Mesodermal cell (in vitro differentiated cells): ENCODE measurements at regions not wholly inside any gene's neighbourhood (a gene's known extent, or its start where the extent isn't known, plus 50 kb on each side); places are given as distances from the start of the nearest gene placed in this dataset.
"Not testable (repeated sequence)": the region's sequence is repeated elsewhere in the genome, so short reads cannot be mapped to it uniquely, and the experiment has no call there.

Source experiments
- H3K27ac ChIP-seq: 2 replicates; pipeline ENCODE4 v1.7.0; 2013; ENCODE audit warnings: mild to moderate bottlenecking, low read depth, low read length, moderate library complexity; ENCODE audit not compliant: severe bottlenecking
- H3K36me3 ChIP-seq: 2 replicates; pipeline ENCODE4 v1.7.1; 2013; ENCODE audit warnings: mild to moderate bottlenecking, low read length, moderate library complexity; ENCODE audit not compliant: control insufficient read depth, insufficient read depth
- H3K4me1 ChIP-seq: one replicate; pipeline ENCODE4 v1.7.1; 2013; ENCODE audit warnings: mild to moderate bottlenecking, low read length; ENCODE audit not compliant: insufficient read depth, control insufficient read depth, poor library complexity, severe bottlenecking
- H3K4me3 ChIP-seq: 2 replicates; pipeline ENCODE4 v1.7.0; 2013; ENCODE audit warnings: low read length, control low read depth, mild to moderate bottlenecking; ENCODE audit not compliant: insufficient read depth, poor library complexity, severe bottlenecking; ENCODE audit errors: extremely low read depth
- H3K9me3 ChIP-seq: 2 replicates; pipeline ENCODE4 v1.7.1; 2013; ENCODE audit warnings: mild to moderate bottlenecking, low read length, moderate library complexity; ENCODE audit not compliant: control insufficient read depth
- WGBS, 2 experiments: methylation state at CpG; one replicate each; pipeline ENCODE4 v1.1.5; 2013; ENCODE audit warnings: missing lambda C conversion rate in 2 of 2; ENCODE audit not compliant: insufficient coverage in 2 of 2; 5-methylcytosine and 5-hydroxymethylcytosine counted together

GRCh38 chr11:122202951-122203456 is 87.0 kb upstream of the BLID start:
- Histone ChIP-seq H3K4me1 (peaks cover 8% of the 10 kb centered on the region), H3K9me3 (no peaks in the 10 kb centered on the region), H3K4me3 (no peak overlapping the region), H3K27ac (no peak overlapping the region), H3K36me3 (no peaks in the 10 kb centered on the region)
- 32 to 41% methylated on average over 14 to 18 of the region's 19 CpGs for WGBS, 2 experiments

GRCh38 chr11:122202161-122202950 is 86.3 kb upstream of the BLID start:
- H3K4me3 ChIP-seq: no peak overlapping the region
- peaks cover 12% of the 10 kb centered on the region for H3K4me1 ChIP-seq
- WGBS, 2 experiments: 60 to 73% methylated on average over 10 to 11 of the region's 16 CpGs
- H3K9me3 ChIP-seq: no peaks in the 10 kb centered on the region
- H3K27ac ChIP-seq: no peak overlapping the region
- no peaks in the 10 kb centered on the region for H3K36me3 ChIP-seq

GRCh38 chr11:122201106-122201505 is 85.1 kb upstream of the BLID start:
- Histone ChIP-seq H3K27ac (no peak overlapping the region), H3K36me3 (no peaks in the 10 kb centered on the region), H3K9me3 (no peaks in the 10 kb centered on the region), H3K4me3 (no peak overlapping the region), H3K4me1 (peaks cover 18% of the 10 kb centered on the region)
- 93 to 96% methylated on average over 3 of the region's 4 CpGs for WGBS, 2 experiments

- Histone ChIP-seq H3K4me3 (no peak overlapping the region), H3K27ac (no peak overlapping the region), H3K9me3 (no peaks in the 10 kb centered on the region), H3K36me3 (no peaks in the 10 kb centered on the region), H3K4me1 (peaks cover 21% of the 10 kb centered on the region)
- WGBS, 2 experiments: 100% methylated on average over 1 of the region's 3 CpGs; no CpG with 5 or more reads in 1 of the 2 experiments
Observed at GRCh38 chr11:122199661-122200060, 83.6 kb upstream of the BLID start.

- Histone ChIP-seq H3K27ac (no peak overlapping the region), H3K36me3 (no peaks in the 10 kb centered on the region), H3K4me3 (no peak overlapping the region), H3K4me1 (peaks cover 25% of the 10 kb centered on the region), H3K9me3 (no peaks in the 10 kb centered on the region)
- WGBS, 2 experiments: 95 to 100% methylated on average over 1 to 3 of the region's 7 CpGs
Observed at GRCh38 chr11:122198291-122198983, 82.4 kb upstream of the BLID start.

GRCh38 chr11:122197066-122197987 is 81.3 kb upstream of the BLID start:
- H3K4me3 ChIP-seq: no peak overlapping the region
- peaks cover 33% of the 10 kb centered on the region for H3K4me1 ChIP-seq
- no peaks in the 10 kb centered on the region for H3K36me3 ChIP-seq
- no peaks in the 10 kb centered on the region for H3K9me3 ChIP-seq
- peak overlapping the region; percentile 24 for H3K27ac ChIP-seq
- WGBS, 2 experiments: 91 to 97% methylated on average over 8 of the region's 11 CpGs

GRCh38 chr11:122195790-122196189 is 79.8 kb upstream of the BLID start:
- 77 to 93% methylated on average over 3 of the region's 3 CpGs for WGBS, 2 experiments

GRCh38 chr11:122193881-122194480 is 78.0 kb upstream of the BLID start:
- not testable (repeated sequence) for H3K36me3 ChIP-seq, H3K9me3 ChIP-seq, H3K4me3 ChIP-seq, H3K27ac ChIP-seq
- peaks cover 37% of the 10 kb centered on the region for H3K4me1 ChIP-seq
- WGBS, 2 experiments: 88 to 90% methylated on average over 3 to 5 of the region's 5 CpGs

More at GRCh38 chr11:122195790-122196189, 79.8 kb upstream of the BLID start:
- H3K9me3 ChIP-seq: no peaks in the 10 kb centered on the region
- no peak overlapping the region for H3K27ac ChIP-seq
- H3K4me1 ChIP-seq: peaks cover 33% of the 10 kb centered on the region
- no peaks in the 10 kb centered on the region for H3K36me3 ChIP-seq
- no peak overlapping the region for H3K4me3 ChIP-seq

GRCh38 chr11:122193457-122193856 is 77.4 kb upstream of the BLID start:
- H3K4me1 ChIP-seq: peaks cover 42% of the 10 kb centered on the region
- no peaks in the 10 kb centered on the region for H3K9me3 ChIP-seq
- H3K27ac ChIP-seq: no peak overlapping the region
- no peak overlapping the region for H3K4me3 ChIP-seq
- no peaks in the 10 kb centered on the region for H3K36me3 ChIP-seq
- WGBS, 2 experiments: 86 to 100% methylated on average over 1 of the region's 1 CpG
